ENCODE measurements at regions not wholly inside any gene's neighbourhood (a gene's known extent, or its start where the extent isn't known, plus 50 kb on each side); places are given as distances from the start of the nearest gene placed in this dataset.

GRCh38 chr2:59378127-59378526 is 1137.0 kb upstream of the FANCL start:
- TF ChIP-seq EZH2 (optimal IDR thresholded peaks at IDR 0.05; ENCODE audit: low read depth, low read length), result no peak
- TF ChIP-seq, protein P1, sequence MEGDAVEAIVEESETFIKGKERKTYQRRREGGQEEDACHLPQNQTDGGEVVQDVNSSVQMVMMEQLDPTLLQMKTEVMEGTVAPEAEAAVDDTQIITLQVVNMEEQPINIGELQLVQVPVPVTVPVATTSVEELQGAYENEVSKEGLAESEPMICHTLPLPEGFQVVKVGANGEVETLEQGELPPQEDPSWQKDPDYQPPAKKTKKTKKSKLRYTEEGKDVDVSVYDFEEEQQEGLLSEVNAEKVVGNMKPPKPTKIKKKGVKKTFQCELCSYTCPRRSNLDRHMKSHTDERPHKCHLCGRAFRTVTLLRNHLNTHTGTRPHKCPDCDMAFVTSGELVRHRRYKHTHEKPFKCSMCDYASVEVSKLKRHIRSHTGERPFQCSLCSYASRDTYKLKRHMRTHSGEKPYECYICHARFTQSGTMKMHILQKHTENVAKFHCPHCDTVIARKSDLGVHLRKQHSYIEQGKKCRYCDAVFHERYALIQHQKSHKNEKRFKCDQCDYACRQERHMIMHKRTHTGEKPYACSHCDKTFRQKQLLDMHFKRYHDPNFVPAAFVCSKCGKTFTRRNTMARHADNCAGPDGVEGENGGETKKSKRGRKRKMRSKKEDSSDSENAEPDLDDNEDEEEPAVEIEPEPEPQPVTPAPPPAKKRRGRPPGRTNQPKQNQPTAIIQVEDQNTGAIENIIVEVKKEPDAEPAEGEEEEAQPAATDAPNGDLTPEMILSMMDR (IDR thresholded peaks at IDR 0.05; ENCODE audit: low read length), result no peak
- TF ChIP-seq EZH2phosphoT487 (IDR thresholded peaks at IDR 0.05; ENCODE audit: low read length), result no peak
- Histone ChIP-seq H3K9me2 (replicated peaks; ENCODE audit: insufficient read depth, low read length) (no peaks in the 10 kb centered on the region), H3K9ac (ENCODE audit: low read length) (no peak overlapping the region), H3K36me3 (replicated peaks; ENCODE audit: insufficient read depth, low read length) (no peaks in the 10 kb centered on the region), H3K4me3 (ENCODE audit: low read length) (no peak overlapping the region), H2AFZ (ENCODE audit: low read length) (no peak overlapping the region), H3K4me1 (ENCODE audit: low read length) (no peaks in the 10 kb centered on the region), H3K79me2 (ENCODE audit: low read length) (no peaks in the 10 kb centered on the region), H3K27ac (ENCODE audit: low read length) (no peak overlapping the region), H4K20me1 (ENCODE audit: insufficient read depth, low read length) (no peaks in the 10 kb centered on the region), H3K4me2 (ENCODE audit: low read depth, low read length) (no peak overlapping the region), H3K9me3 (replicated peaks; ENCODE audit: insufficient read depth, low read length) (no peaks in the 10 kb centered on the region), H3K27me3 (replicated peaks; ENCODE audit: insufficient read depth, low read length) (no peaks in the 10 kb centered on the region), H3F3A (ENCODE audit: insufficient read depth, low read length) (no peaks in the 10 kb centered on the region)
- no peak for DNase-seq

DNA sequence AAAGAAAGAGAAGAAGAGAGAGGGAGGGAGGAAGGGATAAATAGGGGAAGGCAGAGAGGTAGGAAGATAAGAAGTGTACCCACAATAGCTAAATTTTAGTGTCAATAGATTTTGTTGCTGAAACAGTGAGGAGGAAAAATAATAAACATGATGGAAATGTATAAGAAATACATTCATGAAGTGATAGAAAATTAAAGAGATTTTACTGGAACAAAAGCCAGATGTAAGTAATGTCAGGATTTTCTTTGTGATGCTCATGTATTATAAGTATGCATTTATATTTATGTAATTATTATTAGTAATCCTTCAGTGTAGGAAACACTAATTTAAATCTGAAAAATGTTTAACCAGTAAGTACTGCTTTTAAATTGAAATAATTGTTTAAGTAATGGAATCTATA is 1125.2 kb upstream of the FANCL start:
- Histone ChIP-seq H3K9me3 (replicated peaks; ENCODE audit: insufficient read depth, low read length) (no peaks in the 10 kb centered on the region), H3K79me2 (ENCODE audit: low read length) (no peaks in the 10 kb centered on the region), H3K27ac (ENCODE audit: low read length) (no peak overlapping the region), H3K4me3 (ENCODE audit: low read length) (no peak overlapping the region), H3K4me2 (ENCODE audit: low read depth, low read length) (no peak overlapping the region), H3K27me3 (replicated peaks; ENCODE audit: insufficient read depth, low read length) (no peaks in the 10 kb centered on the region), H3K9me2 (replicated peaks; ENCODE audit: insufficient read depth, low read length) (no peaks in the 10 kb centered on the region), H2AFZ (ENCODE audit: low read length) (no peak overlapping the region), H3K9ac (ENCODE audit: low read length) (no peak overlapping the region), H4K20me1 (ENCODE audit: insufficient read depth, low read length) (no peaks in the 10 kb centered on the region), H3F3A (ENCODE audit: insufficient read depth, low read length) (no peaks in the 10 kb centered on the region), H3K36me3 (replicated peaks; ENCODE audit: insufficient read depth, low read length) (no peaks in the 10 kb centered on the region), H3K4me1 (ENCODE audit: low read length) (0 out of 2 replicates have a peak, but pooled peaks cover 4% of the 10 kb centered on the region)
- no peak for DNase-seq
- TF ChIP-seq, protein P1 (IDR thresholded peaks at IDR 0.05; ENCODE audit: low read length), result no peak
- no peak for TF ChIP-seq EZH2phosphoT487 (IDR thresholded peaks at IDR 0.05; ENCODE audit: low read length)
- TF ChIP-seq EZH2 (optimal IDR thresholded peaks at IDR 0.05; ENCODE audit: low read depth, low read length), result no peak

- H3F3A ChIP-seq (ENCODE audit: insufficient read depth, low read length), result no peaks in the 10 kb centered on the region
- no peaks in the 10 kb centered on the region for H3K27me3 ChIP-seq (replicated peaks; ENCODE audit: insufficient read depth, low read length)
- no peaks in the 10 kb centered on the region for H3K9me2 ChIP-seq (replicated peaks; ENCODE audit: insufficient read depth, low read length)
- H3K9me3 ChIP-seq (replicated peaks; ENCODE audit: insufficient read depth, low read length), result no peaks in the 10 kb centered on the region
- no peak overlapping the region for H3K4me2 ChIP-seq (ENCODE audit: low read depth, low read length)
- no peaks in the 10 kb centered on the region for H4K20me1 ChIP-seq (ENCODE audit: insufficient read depth, low read length)
- no peak for DNase-seq
- H3K4me3 ChIP-seq (ENCODE audit: low read length), result no peak overlapping the region
- no peaks in the 10 kb centered on the region for H3K36me3 ChIP-seq (replicated peaks; ENCODE audit: insufficient read depth, low read length)
- no peak overlapping the region for H3K27ac ChIP-seq (ENCODE audit: low read length)
- H3K79me2 ChIP-seq (ENCODE audit: low read length), result no peaks in the 10 kb centered on the region
- TF ChIP-seq EZH2phosphoT487 (IDR thresholded peaks at IDR 0.05; ENCODE audit: low read length), result no peak
- TF ChIP-seq, protein P1 (IDR thresholded peaks at IDR 0.05; ENCODE audit: low read length), result no peak
- TF ChIP-seq EZH2 (optimal IDR thresholded peaks at IDR 0.05; ENCODE audit: low read depth, low read length), result no peak
- no peak overlapping the region for H2AFZ ChIP-seq (ENCODE audit: low read length)
- no peak overlapping the region for H3K9ac ChIP-seq (ENCODE audit: low read length)
- H3K4me1 ChIP-seq (ENCODE audit: low read length), result no peaks in the 10 kb centered on the region
These were observed 1113.4 kb upstream of the FANCL start for GRCh38 chr2:59354498-59354897.

Measured in MM.1S (cell line).